ENCODE measurements at regions not wholly inside any gene's neighbourhood (a gene's known extent, or its start where the extent isn't known, plus 50 kb on each side); places are given as distances from the start of the nearest gene placed in this dataset.

DNA sequence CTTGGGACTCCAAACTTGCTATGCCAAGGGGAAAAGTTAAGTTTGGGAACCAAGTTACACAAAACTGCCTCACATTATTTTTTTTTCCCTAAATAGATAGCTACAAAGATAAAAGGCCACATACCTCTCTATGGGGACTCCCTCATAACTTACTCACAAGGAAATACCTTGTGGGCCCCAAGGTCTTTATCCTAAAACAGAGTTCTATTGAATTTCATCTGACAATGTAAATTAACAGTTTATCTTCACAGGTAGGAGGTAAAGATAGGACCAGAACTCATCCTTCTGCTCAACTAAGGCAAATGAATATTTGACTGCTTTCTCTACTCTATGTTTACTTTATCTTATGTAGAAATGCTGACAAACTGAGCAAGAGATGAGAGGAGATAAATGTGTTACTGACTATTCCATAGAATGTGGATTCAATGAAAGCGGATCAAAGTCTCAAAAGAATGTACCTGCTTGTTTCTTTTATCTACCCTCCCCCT, 1278.0 kb downstream of the OTOL1 start:
- Histone ChIP-seq H3K27ac (ENCODE audit: low read depth in 1 of 2, low read length in 2 of 2) (no peak overlapping the region), H3K36me3 (replicated peaks in 1 of 2; ENCODE audit: control insufficient read depth in 1 of 2, insufficient read depth in 2 of 2, low read length in 2 of 2) (no peaks in the 10 kb centered on the region), H3K4me3 (replicated peaks in 1 of 3; ENCODE audit: low read depth in 2 of 3, low read length in 3 of 3) (no peak overlapping the region), H4K20me1 (ENCODE audit: insufficient read depth, low read length) (no peaks in the 10 kb centered on the region), H3K4me2 (replicated peaks; ENCODE audit: extremely low read depth, low read length, poor library complexity, severe bottlenecking) (no peak overlapping the region), H3K27me3 (ENCODE audit: control insufficient read depth in 2 of 2, insufficient read depth in 2 of 2, low read length in 2 of 2) (no peaks in the 10 kb centered on the region), H2AFZ (ENCODE audit: insufficient read depth, low read depth, low read length, poor library complexity, severe bottlenecking) (no peak overlapping the region), H3K79me2 (ENCODE audit: insufficient read depth, low read length) (no peaks in the 10 kb centered on the region), H3K9me3 (replicated peaks in 1 of 2; ENCODE audit: control insufficient read depth in 1 of 2, insufficient read depth in 1 of 2, low read length in 2 of 2) (no peaks in the 10 kb centered on the region), H3K4me1 (ENCODE audit: control insufficient read depth in 1 of 2, insufficient read depth in 2 of 2, low read length in 2 of 2) (no peaks in the 10 kb centered on the region), H3K9ac (ENCODE audit: insufficient read depth, low read length, poor library complexity, severe bottlenecking) (no peak overlapping the region)
- intact Hi-C loops (cut with micrococcal nuclease) = no loop called here
- H3K9me3 Mint-ChIP-seq = peaks cover 0 to 2% (median 0%) of the 10 kb centered on the region in 7 donors
- H3K4me1 Mint-ChIP-seq = no peaks in the 10 kb centered on the region
- no peak overlapping the region for H3K4me3 Mint-ChIP-seq
- DNase-seq = no peak
- TF ChIP-seq, protein P1, sequence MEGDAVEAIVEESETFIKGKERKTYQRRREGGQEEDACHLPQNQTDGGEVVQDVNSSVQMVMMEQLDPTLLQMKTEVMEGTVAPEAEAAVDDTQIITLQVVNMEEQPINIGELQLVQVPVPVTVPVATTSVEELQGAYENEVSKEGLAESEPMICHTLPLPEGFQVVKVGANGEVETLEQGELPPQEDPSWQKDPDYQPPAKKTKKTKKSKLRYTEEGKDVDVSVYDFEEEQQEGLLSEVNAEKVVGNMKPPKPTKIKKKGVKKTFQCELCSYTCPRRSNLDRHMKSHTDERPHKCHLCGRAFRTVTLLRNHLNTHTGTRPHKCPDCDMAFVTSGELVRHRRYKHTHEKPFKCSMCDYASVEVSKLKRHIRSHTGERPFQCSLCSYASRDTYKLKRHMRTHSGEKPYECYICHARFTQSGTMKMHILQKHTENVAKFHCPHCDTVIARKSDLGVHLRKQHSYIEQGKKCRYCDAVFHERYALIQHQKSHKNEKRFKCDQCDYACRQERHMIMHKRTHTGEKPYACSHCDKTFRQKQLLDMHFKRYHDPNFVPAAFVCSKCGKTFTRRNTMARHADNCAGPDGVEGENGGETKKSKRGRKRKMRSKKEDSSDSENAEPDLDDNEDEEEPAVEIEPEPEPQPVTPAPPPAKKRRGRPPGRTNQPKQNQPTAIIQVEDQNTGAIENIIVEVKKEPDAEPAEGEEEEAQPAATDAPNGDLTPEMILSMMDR (IDR thresholded peaks at IDR 0.05) = no peak
- no peaks in the 10 kb centered on the region for H3K36me3 Mint-ChIP-seq
- no peaks in the 10 kb centered on the region for H3K27me3 Mint-ChIP-seq (ENCODE audit: low read depth in 3 of 3)
- no CpG with 5 or more reads among the region's 1 CpG for WGBS (ENCODE audit: insufficient coverage)
- H3K27ac Mint-ChIP-seq = no peak overlapping the region

DNA sequence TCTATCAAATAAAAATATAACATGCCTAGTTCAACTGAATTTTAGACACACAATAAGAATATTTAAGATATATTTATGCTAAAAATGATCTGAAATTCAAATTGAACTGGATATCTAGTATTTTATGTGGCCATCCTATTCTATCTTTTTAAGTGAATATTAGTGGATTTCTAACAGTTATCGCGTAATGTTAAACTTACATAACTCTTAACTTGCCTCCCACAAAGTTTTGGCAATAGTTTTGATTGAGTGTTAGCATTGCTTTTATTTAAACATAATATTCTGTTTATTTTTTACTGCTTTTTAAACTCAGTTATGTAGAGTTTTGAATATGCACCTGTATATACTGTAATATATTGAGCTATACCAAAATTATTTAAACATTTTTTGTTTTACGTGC, 1279.5 kb downstream of the OTOL1 start:
- H3K27me3 Mint-ChIP-seq (ENCODE audit: low read depth in 3 of 3) = no peaks in the 10 kb centered on the region
- no peaks in the 10 kb centered on the region for H3K4me1 ChIP-seq (ENCODE audit: control insufficient read depth in 1 of 2, insufficient read depth in 2 of 2, low read length in 2 of 2)
- H3K27ac ChIP-seq (ENCODE audit: low read depth in 1 of 2, low read length in 2 of 2) = no peak overlapping the region
- H3K36me3 Mint-ChIP-seq = no peaks in the 10 kb centered on the region
- H3K4me1 Mint-ChIP-seq = no peaks in the 10 kb centered on the region
- TF ChIP-seq, protein P1 (IDR thresholded peaks at IDR 0.05) = no peak
- no peaks in the 10 kb centered on the region for H3K9me3 ChIP-seq (replicated peaks in 1 of 2; ENCODE audit: control insufficient read depth in 1 of 2, insufficient read depth in 1 of 2, low read length in 2 of 2)
- no peaks in the 10 kb centered on the region for H3K27me3 ChIP-seq (ENCODE audit: control insufficient read depth in 2 of 2, insufficient read depth in 2 of 2, low read length in 2 of 2)
- H3K27ac Mint-ChIP-seq = no peak overlapping the region
- no CpG with 5 or more reads among the region's 3 CpGs for WGBS (ENCODE audit: insufficient coverage)
- H3K4me3 ChIP-seq (replicated peaks in 1 of 3; ENCODE audit: low read depth in 2 of 3, low read length in 3 of 3) = no peak overlapping the region
- no peak overlapping the region for H3K9ac ChIP-seq (ENCODE audit: insufficient read depth, low read length, poor library complexity, severe bottlenecking)
- H3K4me2 ChIP-seq (replicated peaks; ENCODE audit: extremely low read depth, low read length, poor library complexity, severe bottlenecking) = no peak overlapping the region
- no peaks in the 10 kb centered on the region for H3K79me2 ChIP-seq (ENCODE audit: insufficient read depth, low read length)
- DNase-seq = no peak
- H4K20me1 ChIP-seq (ENCODE audit: insufficient read depth, low read length) = no peaks in the 10 kb centered on the region
- no peak overlapping the region for H3K4me3 Mint-ChIP-seq
- intact Hi-C loops (cut with micrococcal nuclease) = no loop called here
- peaks cover 0 to 2% (median 0%) of the 10 kb centered on the region in 7 donors for H3K9me3 Mint-ChIP-seq
- H3K36me3 ChIP-seq (replicated peaks in 1 of 2; ENCODE audit: control insufficient read depth in 1 of 2, insufficient read depth in 2 of 2, low read length in 2 of 2) = no peaks in the 10 kb centered on the region
- no peak overlapping the region for H2AFZ ChIP-seq (ENCODE audit: insufficient read depth, low read depth, low read length, poor library complexity, severe bottlenecking)

All from CD14-positive monocyte (primary cell).